Testis (tissue), 2 donors: ENCODE measurements at regions not wholly inside any gene's neighbourhood (a gene's known extent, or its start where the extent isn't known, plus 50 kb on each side); places are given as distances from the start of the nearest gene placed in this dataset.
A peak's percentile ranks its signal among the peaks of the same experiment; 100 is the strongest.

Source experiments
- DNase-seq: peaks from one replicate; pipeline ENCODE4 v3.0.0-alpha.2; 2019
- H3K27ac ChIP-seq, 2 donors: fragments of 200-600 bp; sonication (generic); one replicate each; pipeline ENCODE4 v1.5.1; 2019
- H3K27me3 ChIP-seq: fragments of 200-600 bp; sonication (generic); one replicate; pipeline ENCODE4 v1.5.1; 2019
- H3K36me3 ChIP-seq: fragments of 200-600 bp; sonication (generic); one replicate; pipeline ENCODE4 v1.5.1; 2017; ENCODE audit warnings: low read depth; ENCODE audit errors: missing control alignments
- H3K4me1 ChIP-seq: fragments of 200-600 bp; sonication (generic); one replicate; pipeline ENCODE4 v1.5.1; 2019
- H3K4me3 ChIP-seq, 2 donors: fragments of 200-600 bp; sonication (generic); one replicate each; pipeline ENCODE4 v1.5.1; 2017 to 2019
- H3K9me3 ChIP-seq: fragments of 200-600 bp; sonication (generic); one replicate; pipeline ENCODE4 v1.5.1; 2017
- CTCF ChIP-seq, 3 experiments: fragments of 450-650 bp in 2 of 3; fragments of 200-600 bp in 1 of 3; sonication (generic) in 1 of 3; IDR thresholded peaks; one replicate each; pipeline ENCODE4 v1.5.1; 2016 to 2019; ENCODE audit warnings: antibody characterized with exemption in 3 of 3, mild to moderate bottlenecking in 2 of 3, moderate library complexity in 1 of 3
- POLR2A ChIP-seq: fragments of 450-650 bp; IDR thresholded peaks from one replicate; pipeline ENCODE4 v1.6.1; 2017; ENCODE audit warnings: antibody characterized with exemption, mild to moderate bottlenecking, moderate library complexity
- WGBS, 2 donors: methylation state at CpG; one replicate each; pipeline ENCODE4 v1.1.5; 2018; 5-methylcytosine and 5-hydroxymethylcytosine counted together
- intact Hi-C: fragments of 100-400 bp; cut with DNase I; formaldehyde crosslinking; loops from one replicate; pipeline ENCODE4 v1.15.1; 2023; ENCODE audit warnings: low total_unique reads

DNA sequence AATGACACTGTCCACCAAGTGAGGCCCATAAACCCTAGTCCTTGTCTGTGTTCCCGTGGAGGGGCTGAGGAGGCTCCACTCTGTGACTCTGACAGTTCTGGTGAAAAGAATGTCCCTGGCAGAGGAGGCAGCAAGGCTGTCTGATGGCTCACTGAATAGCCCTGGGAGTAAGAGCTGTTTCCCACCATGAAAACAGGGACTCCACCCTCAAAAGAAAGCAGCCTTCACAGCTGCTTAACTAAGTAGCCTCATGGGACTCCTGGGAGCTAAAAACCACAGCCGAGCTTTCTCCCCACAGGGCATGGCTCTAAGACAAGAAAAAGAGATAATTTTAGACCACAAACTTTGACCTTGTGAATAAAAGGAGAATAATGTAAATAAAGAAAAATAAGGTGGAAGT, 135.1 kb upstream of the FRY start:
- WGBS, 2 donors: 22 to 53% methylated on average over 2 of the region's 2 CpGs
- Histone ChIP-seq H3K27ac (no peak overlapping the region), H3K4me1 (peaks cover 3% of the 10 kb centered on the region), H3K4me3 (no peak overlapping the region), H3K9me3 (no peaks in the 10 kb centered on the region), H3K27me3 (no peaks in the 10 kb centered on the region), H3K36me3 (no peaks in the 10 kb centered on the region)
- intact Hi-C loops: no loop called here
- TF ChIP-seq CTCF (IDR thresholded peaks at IDR 0.05): no peak
- TF ChIP-seq POLR2A: no peak
- peak; percentile 27 for DNase-seq

GRCh38 chr13:31898378-31899071, 133.0 kb upstream of the FRY start:
- intact Hi-C loops: no loop called here
- Histone ChIP-seq H3K27me3 (no peaks in the 10 kb centered on the region), H3K4me1 (peaks cover 3% of the 10 kb centered on the region), H3K9me3 (no peaks in the 10 kb centered on the region), H3K27ac (no peak overlapping the region), H3K4me3 (no peak overlapping the region), H3K36me3 (no peaks in the 10 kb centered on the region)
- no peak for TF ChIP-seq CTCF (IDR thresholded peaks at IDR 0.05)
- TF ChIP-seq POLR2A: no peak
- 80 to 83% methylated on average over 9 of the region's 9 CpGs for WGBS, 2 donors
- no peak for DNase-seq

- no peak for DNase-seq
- 92 to 97% methylated on average over 2 of the region's 2 CpGs for WGBS, 2 donors
- TF ChIP-seq POLR2A: no peak
- TF ChIP-seq CTCF (IDR thresholded peaks at IDR 0.05): no peak
- Histone ChIP-seq H3K36me3 (no peaks in the 10 kb centered on the region), H3K27me3 (no peaks in the 10 kb centered on the region), H3K4me3 (no peak overlapping the region), H3K9me3 (no peaks in the 10 kb centered on the region), H3K4me1 (no peaks in the 10 kb centered on the region), H3K27ac (no peak overlapping the region)
- intact Hi-C loops: no loop called here
These were observed 129.6 kb upstream of the FRY start for GRCh38 chr13:31901985-31902384.

DNA sequence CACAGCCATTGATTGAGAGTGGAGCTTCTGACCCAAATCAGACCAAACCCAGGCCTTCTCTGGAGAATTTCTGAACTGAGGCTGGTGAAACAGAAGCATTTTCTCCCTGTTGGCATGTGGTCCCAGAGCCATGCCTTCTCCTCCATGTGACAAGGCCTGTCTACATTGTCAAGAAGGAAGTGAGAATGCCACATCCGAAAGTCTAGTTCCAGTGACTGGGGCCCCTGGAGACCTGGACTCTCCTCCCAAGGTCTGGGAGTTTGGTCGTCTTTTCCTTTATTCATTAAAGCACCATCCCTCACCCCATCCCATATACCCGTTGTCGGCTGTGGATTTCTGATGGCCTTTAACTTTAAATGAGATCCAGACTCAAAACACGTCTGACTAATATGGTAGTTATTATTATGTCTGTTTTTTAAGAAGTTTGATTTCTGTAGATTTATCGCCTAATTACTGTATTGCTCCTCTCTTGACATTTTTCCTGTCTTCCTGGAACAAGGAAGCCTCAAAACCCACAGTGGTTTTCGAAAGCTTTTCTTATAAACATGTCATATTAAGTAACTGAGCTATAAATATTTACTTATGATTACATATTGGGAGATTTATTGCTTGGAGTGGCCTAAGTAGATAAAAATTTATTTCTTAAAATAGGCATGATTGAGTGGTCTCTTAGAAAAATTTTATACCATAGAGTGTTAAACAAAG, 128.3 kb upstream of the FRY start:
- TF ChIP-seq POLR2A: no peak
- TF ChIP-seq CTCF (IDR thresholded peaks at IDR 0.05): no peak
- intact Hi-C loops: no loop called here
- H3K27me3 ChIP-seq: no peaks in the 10 kb centered on the region
- 84 to 89% methylated on average over 7 of the region's 7 CpGs for WGBS, 2 donors
- DNase-seq: no peak
- no peak overlapping the region for H3K27ac ChIP-seq
- no peaks in the 10 kb centered on the region for H3K36me3 ChIP-seq
- no peak overlapping the region for H3K4me3 ChIP-seq
- no peaks in the 10 kb centered on the region for H3K4me1 ChIP-seq
- no peaks in the 10 kb centered on the region for H3K9me3 ChIP-seq
